GM18507 (cell line): ENCODE measurements at regions not wholly inside any gene's neighbourhood (a gene's known extent, or its start where the extent isn't known, plus 50 kb on each side); places are given as distances from the start of the nearest gene placed in this dataset.
"Not testable (repeated sequence)": the region's sequence is repeated elsewhere in the genome, so short reads cannot be mapped to it uniquely, and the experiment has no call there.

Experiments
- DNase-seq: peaks from one replicate; pipeline ENCODE4 v3.0.0; 2011; ENCODE audit warnings: low read depth; ENCODE audit not compliant: insufficient read length; ENCODE audit errors: extremely low spot score
- FAIRE-seq: peaks from 2 replicates; lab custom pipeline; 2011; peaks lifted over from hg19 to GRCh38; lab: Jason Lieb, UNC

DNA sequence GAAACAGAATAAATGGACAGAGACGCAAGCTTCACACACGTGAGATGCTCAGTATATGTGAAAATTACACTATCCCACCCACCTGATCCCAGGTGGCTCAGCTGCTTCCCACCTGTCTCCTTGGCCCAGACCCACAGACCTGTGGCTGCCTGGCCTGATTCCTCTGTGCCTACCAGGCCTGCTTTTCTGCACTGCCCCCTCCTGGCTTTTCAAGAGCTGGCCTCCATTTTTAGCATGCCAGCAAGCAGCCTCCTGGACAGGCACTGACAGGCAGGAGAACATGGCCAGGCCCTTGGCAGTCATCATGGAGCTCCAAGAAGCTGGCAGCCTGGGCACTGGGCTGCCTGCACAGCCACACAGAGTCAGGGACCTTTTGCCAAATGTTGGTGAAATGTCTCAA, 79.5 kb upstream of the HMGXB4 start:
- DNase-seq = no peak
- FAIRE-seq = no peak

- no peak for DNase-seq
- no peak for FAIRE-seq
Observed at GRCh38 chr22:35178446-35178845, 78.8 kb upstream of the HMGXB4 start.

DNA sequence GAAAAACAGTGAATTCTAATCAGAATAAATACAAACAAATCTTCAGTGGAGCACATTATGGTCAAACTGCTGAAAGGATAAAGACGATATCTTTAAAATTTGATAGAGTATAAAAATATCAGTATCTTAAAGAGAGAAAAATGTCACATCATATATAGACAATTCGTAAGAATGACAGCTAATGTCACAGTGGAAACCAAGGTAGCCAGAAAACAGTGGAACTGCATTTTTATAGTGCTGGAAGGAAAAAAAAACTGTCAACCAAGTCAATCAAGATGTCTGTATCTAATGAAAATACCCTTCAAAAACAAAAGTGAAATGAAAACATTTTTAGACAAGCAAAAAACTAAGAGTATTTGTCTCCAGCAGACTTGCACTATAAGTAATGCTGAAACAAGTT, 73.4 kb upstream of the HMGXB4 start:
- FAIRE-seq (no peak), DNase-seq (no peak)

- DNase-seq = no peak
- FAIRE-seq = no peak
Observed at GRCh38 chr22:35186492-35186891, 70.8 kb upstream of the HMGXB4 start.

DNA sequence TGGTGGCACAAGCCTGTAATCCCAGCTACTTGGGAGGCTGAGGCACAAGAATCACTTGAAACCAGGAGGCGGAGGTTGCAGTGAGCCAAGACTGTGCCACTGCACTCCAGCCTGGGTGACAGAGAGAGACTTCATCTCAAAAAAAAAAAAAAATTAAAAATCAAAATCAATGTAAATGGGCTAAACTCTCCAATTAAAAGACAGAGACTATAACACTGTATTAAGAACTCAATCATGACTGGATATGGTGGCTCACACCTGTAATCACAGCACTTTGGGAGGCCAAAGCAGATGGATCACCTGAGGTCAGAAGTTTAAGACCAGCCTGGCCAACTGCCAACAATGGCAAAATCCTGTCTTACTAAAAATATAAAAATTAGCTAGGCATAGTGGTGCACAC, 68.4 kb upstream of the HMGXB4 start:
- not testable (repeated sequence) for DNase-seq, FAIRE-seq

- no peak for DNase-seq
- no peak for FAIRE-seq
Observed at GRCh38 chr22:35189559-35189958, 67.7 kb upstream of the HMGXB4 start.

- no peak for FAIRE-seq
- no peak for DNase-seq
Observed at GRCh38 chr22:35191412-35191811, 65.9 kb upstream of the HMGXB4 start.

DNA sequence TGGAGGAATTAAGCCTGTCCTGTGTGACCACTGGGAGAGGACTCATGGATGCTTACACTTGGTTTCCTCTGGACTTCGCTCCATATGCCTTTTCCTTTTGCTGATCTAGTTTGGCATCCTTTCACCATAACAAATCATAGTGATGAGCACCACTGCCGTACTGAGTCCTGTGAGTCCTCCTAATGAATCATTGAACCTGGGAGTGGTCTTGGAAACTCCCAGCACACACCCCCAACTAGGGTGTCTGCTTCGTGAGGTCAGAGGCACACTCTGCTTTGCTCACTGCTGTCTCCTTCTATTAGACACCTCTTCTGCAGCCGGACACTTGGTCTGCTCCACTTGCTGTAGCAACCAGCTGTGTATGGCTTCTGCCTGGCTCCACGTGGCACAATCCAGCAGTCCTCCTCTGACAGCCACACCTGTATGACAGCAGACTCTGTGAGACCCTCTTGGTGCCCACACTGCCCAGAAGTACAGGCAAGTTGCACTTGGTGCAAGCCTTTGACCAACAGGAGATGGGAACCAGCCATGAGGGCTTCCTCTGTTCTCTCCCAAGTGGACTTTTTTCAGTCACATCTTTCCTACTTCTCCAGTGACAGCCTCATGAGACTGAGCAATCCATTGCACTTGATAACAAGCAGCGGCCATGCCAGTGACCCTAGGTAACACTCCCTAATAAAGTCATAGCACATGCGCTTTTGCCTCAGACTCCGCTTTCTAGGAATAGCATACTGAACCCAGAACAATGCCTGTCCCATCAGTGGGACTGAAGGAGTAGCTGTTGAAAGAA, 65.0 kb upstream of the HMGXB4 start:
- no peak for FAIRE-seq
- DNase-seq = no peak

DNA sequence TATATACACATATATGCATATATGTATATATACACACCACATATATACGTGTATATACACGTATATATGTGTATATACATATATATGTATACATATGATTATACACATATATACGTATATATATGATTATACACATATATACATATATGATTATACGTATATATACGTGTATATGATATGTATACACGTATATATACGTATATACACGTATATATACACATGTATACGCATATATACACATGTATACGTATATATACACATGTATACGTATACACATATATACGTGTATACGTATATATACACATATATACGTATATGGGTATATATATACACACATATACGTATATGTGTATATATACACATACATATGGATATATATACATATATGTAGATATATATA, 62.1 kb upstream of the HMGXB4 start:
- FAIRE-seq (no peak), DNase-seq (no peak)

DNA sequence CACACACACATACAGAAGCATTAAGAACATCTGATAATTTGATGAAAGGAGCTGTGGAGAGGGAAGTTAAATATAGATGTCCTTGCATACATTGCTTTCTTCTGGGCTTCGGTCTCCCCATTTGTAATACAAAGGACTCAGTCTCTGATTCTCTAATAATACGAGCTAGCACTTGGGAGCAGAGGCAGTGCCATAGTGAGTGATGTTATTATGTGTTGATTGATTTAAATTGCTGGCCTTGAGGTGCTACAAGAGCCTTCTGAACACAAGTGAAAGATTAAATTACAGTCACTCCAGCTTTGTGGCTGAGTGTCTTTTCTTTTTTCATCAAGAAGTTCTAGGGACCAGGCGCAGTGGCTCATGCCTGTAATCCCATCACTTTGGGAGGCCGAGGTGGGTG, 61.5 kb upstream of the HMGXB4 start:
- DNase-seq = no peak
- no peak for FAIRE-seq

DNA sequence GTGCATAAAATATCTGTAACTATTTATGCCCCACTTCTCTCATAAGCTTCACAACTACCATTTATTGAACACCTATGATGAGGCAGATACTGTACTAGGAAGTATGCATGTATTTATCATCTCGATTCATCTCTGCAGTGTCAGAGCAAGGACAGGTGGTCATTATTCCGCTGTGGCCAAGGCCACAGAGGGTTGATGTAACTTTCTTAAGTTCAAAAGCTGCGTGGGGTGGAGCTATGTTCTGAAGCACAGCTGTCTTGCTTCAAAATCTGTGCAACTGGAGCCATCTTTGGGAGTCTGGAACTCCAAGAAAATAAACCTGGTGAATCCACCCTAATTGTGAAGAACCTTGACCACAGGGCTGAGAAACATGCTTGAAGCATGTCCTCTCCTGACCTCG, 60.2 kb upstream of the HMGXB4 start:
- no peak for FAIRE-seq
- no peak for DNase-seq

DNA sequence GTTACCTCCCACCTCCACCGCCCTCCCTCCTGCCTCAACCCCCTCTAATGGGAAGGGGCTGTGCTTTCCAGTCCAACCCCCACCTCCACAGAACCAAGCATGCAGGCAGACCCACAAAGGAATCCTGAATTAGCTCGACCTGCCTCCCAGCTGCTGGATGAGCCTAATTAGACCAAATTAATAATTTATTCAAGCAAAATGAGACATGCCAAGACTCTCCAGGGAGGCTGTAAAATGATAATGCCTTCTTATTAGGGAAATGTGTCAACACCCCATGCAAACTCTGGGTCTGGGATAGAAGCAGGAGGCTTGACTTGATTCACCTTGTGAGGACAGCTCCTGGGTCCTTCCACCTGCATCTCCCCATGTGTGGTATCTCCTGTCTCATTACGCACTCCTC, 59.4 kb upstream of the HMGXB4 start:
- FAIRE-seq = no peak
- no peak for DNase-seq

DNA sequence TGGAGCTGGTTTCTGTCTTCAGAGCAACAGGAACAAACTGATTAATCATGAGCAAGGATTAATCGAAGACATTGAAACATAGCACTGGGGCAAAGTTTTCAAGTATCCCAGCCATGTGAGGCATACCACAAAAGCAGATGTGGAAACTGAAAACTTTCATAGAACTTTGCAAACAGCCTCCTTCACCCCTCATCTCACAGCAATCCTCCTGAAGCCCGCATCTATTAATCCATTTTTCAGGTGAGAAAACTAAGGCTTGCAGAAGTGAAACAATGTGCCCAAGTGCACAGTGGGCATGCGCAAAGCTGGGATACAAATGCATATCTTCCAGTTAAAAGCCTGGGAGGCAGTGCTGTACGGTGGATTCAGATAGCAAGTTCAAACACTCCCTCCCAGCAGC, 58.6 kb upstream of the HMGXB4 start:
- DNase-seq = no peak
- no peak for FAIRE-seq

DNA sequence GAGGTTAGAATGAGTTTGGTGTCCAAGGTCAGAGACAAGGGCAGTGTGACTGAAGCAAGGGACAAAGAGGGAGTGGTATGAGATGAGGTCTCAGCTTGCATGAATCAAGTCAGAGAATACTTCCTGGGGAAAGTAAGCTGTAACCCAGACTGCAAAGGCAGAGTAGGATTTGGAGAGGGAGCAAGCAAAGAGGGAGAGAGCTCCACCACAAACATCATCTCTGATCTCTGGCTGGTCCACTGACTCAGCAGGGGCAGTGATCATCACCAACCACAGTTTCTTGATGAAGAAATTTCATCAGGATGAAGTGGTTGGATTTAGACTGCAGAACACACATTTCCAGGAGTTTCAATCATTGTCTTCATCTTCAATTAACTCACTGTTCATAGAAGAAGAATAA, 54.9 kb upstream of the HMGXB4 start:
- FAIRE-seq (no peak), DNase-seq (no peak)

GRCh38 chr22:35203583-35203982, 53.7 kb upstream of the HMGXB4 start:
- FAIRE-seq = no peak
- DNase-seq = no peak

- DNase-seq (no peak), FAIRE-seq (no peak)
Observed at GRCh38 chr22:35204807-35205775, 52.2 kb upstream of the HMGXB4 start.

DNA sequence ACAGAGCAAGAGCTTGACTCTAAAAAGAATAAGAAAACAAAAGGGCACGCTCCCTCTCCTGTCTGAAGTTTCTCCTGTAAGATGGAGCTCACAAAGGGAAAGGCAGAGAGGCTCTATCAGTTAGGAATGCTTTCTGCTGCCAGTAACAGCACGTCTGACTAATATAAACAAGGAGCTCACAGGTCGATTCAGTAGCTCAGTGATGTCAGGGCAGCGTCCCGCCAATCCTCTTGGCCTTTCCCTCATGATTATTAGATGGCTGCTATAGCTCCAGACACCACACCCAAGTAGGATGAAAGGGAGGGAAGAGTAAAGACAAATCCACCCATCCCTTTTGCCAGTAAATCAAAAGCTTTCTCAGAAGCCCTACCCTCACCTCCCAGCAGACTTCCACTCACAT, 51.3 kb upstream of the HMGXB4 start:
- no peak for FAIRE-seq

GRCh38 chr22:35206889-35207288, 50.4 kb upstream of the HMGXB4 start:
- DNase-seq (no peak), FAIRE-seq (no peak)

More for the DNA sequence above, 51.3 kb upstream of the HMGXB4 start:
- DNase-seq = no peak
